A673 (cell line): ENCODE measurements at regions not wholly inside any gene's neighbourhood (a gene's known extent, or its start where the extent isn't known, plus 50 kb on each side); places are given as distances from the start of the nearest gene placed in this dataset.

ENCODE experiments used
- BruUV-seq: library from RNA; stranded (reverse); fragments of 400-500 nt; replicated peaks from 2 replicates; lab custom pipeline; 2021; lab: Mats Ljungman, UMichigan
- CTCF ChIA-PET: fragments of 300-600 bp; sonication (Branson Sonifier 250); formaldehyde crosslinking; loops from one replicate; lab custom pipeline; 2022; ENCODE audit warnings: antibody characterized with exemption; lab: Charles Lee
- POLR2A ChIA-PET: fragments of 300-600 bp; sonication (Branson Sonifier 250); formaldehyde crosslinking; loops from one replicate; lab custom pipeline; 2022; ENCODE audit warnings: antibody characterized with exemption; ENCODE audit not compliant: low non-redundant PET; lab: Charles Lee
- DNase-seq: peaks from one replicate; pipeline ENCODE4 v3.0.0-alpha.2; 2015; ENCODE audit warnings: low spot score
- H3K27ac ChIP-seq: fragments of 200-600 bp; sonication (generic); 2 replicates; pipeline ENCODE4 v1.5.1; 2016; ENCODE audit warnings: mixed run types, low read depth, mild to moderate bottlenecking, mixed read lengths, antibody characterized with exemption, low read length; ENCODE audit not compliant: poor library complexity, severe bottlenecking
- H3K27me3 ChIP-seq: fragments of 200-600 bp; sonication (generic); replicated peaks from 2 replicates; pipeline ENCODE4 v1.6.1; 2017; ENCODE audit warnings: mixed run types, low read depth, mild to moderate bottlenecking, mixed read lengths, antibody characterized with exemption, low read length; ENCODE audit not compliant: insufficient read depth, poor library complexity
- H3K36me3 ChIP-seq: fragments of 200-600 bp; sonication (generic); 2 replicates; pipeline ENCODE4 v1.6.1; 2016; ENCODE audit warnings: mixed run types, mild to moderate bottlenecking, mixed read lengths, antibody characterized with exemption, low read length; ENCODE audit not compliant: insufficient read depth, poor library complexity, severe bottlenecking
- H3K4me1 ChIP-seq: fragments of 200-600 bp; sonication (generic); 2 replicates; pipeline ENCODE4 v1.6.1; 2017; ENCODE audit warnings: mixed run types, mild to moderate bottlenecking, mixed read lengths, antibody characterized with exemption, low read length; ENCODE audit not compliant: insufficient read depth, poor library complexity, severe bottlenecking
- H3K4me3 ChIP-seq: fragments of 200-600 bp; sonication (generic); 2 replicates; pipeline ENCODE4 v1.5.1; 2016; ENCODE audit warnings: low read depth, mixed run types, mild to moderate bottlenecking, mixed read lengths, low read length; ENCODE audit not compliant: poor library complexity, severe bottlenecking
- H3K9me3 ChIP-seq: fragments of 200-600 bp; sonication (generic); 2 replicates; pipeline ENCODE4 v1.6.1; 2016; ENCODE audit warnings: mixed run types, low read depth, mild to moderate bottlenecking, mixed read lengths, antibody characterized with exemption, low read length; ENCODE audit not compliant: poor library complexity, severe bottlenecking
- EZH2 ChIP-seq: fragments of 200-600 bp; sonication (generic); IDR thresholded peaks from 2 replicates; pipeline ENCODE4 v1.6.1; 2017; ENCODE audit warnings: borderline replicate concordance, low read depth, mild to moderate bottlenecking, mixed read lengths, antibody characterized with exemption, low read length; ENCODE audit not compliant: poor library complexity, severe bottlenecking
- intact Hi-C: fragments of 100-400 bp; cut with micrococcal nuclease; formaldehyde crosslinking; loops from one replicate; pipeline ENCODE4 v1.10.0; 2022; ENCODE audit not compliant: unreplicated experiment
- TF ChIP-seq, protein P1 (sequence below): fragments of 300-800, 200-600 bp; sonication (generic); conservative IDR thresholded peaks from 2 replicates; pipeline ENCODE4 v1.5.1; 2017; ENCODE audit warnings: low read depth, mild to moderate bottlenecking, antibody characterized with exemption, low read length, moderate library complexity, mixed read lengths

GRCh38 chr5:166507810-166508425 is 1783.5 kb upstream of the WWC1 start:
- intact Hi-C loops: no loop called here
- no peak for DNase-seq
- Histone ChIP-seq H3K27ac (no peak overlapping the region), H3K27me3 (no peaks in the 10 kb centered on the region), H3K9me3 (no peaks in the 10 kb centered on the region), H3K4me1 (no peaks in the 10 kb centered on the region), H3K4me3 (no peak overlapping the region), H3K36me3 (no peaks in the 10 kb centered on the region)
- no TSS peak for BruUV-seq
- ChIA-PET CTCF (no interaction called here), POLR2A (no interaction called here)
- no peak for TF ChIP-seq EZH2
- TF ChIP-seq, protein P1, sequence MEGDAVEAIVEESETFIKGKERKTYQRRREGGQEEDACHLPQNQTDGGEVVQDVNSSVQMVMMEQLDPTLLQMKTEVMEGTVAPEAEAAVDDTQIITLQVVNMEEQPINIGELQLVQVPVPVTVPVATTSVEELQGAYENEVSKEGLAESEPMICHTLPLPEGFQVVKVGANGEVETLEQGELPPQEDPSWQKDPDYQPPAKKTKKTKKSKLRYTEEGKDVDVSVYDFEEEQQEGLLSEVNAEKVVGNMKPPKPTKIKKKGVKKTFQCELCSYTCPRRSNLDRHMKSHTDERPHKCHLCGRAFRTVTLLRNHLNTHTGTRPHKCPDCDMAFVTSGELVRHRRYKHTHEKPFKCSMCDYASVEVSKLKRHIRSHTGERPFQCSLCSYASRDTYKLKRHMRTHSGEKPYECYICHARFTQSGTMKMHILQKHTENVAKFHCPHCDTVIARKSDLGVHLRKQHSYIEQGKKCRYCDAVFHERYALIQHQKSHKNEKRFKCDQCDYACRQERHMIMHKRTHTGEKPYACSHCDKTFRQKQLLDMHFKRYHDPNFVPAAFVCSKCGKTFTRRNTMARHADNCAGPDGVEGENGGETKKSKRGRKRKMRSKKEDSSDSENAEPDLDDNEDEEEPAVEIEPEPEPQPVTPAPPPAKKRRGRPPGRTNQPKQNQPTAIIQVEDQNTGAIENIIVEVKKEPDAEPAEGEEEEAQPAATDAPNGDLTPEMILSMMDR: no peak

GRCh38 chr5:166509085-166509484 is 1782.4 kb upstream of the WWC1 start:
- Histone ChIP-seq H3K27ac (no peak overlapping the region), H3K4me3 (no peak overlapping the region), H3K9me3 (no peaks in the 10 kb centered on the region), H3K27me3 (no peaks in the 10 kb centered on the region), H3K4me1 (no peaks in the 10 kb centered on the region), H3K36me3 (no peaks in the 10 kb centered on the region)
- intact Hi-C loops: no loop called here
- ChIA-PET POLR2A (no interaction called here), CTCF (no interaction called here)
- no peak for TF ChIP-seq EZH2
- TF ChIP-seq, protein P1: no peak
- DNase-seq: peak; percentile 10
- no TSS peak for BruUV-seq

DNA sequence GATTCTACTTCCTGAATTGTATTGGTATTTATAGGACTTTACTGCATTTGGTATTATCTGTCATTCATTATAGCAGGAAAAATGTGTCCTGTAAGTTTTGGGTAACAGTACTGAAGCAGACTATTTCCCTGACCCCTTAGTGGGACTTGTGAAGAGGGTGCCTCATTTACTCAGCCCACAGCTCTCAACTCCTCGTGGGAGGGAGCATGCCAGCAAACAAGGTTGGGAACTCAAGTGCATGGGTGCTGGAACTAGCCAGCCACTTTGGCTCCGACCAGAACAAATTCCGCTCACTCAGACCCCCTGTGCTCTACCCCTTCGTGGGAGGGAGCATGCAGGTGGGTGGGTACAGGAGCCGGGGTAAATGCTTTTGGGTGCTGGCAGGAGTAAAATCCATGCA is 1773.5 kb upstream of the WWC1 start:
- no peaks in the 10 kb centered on the region for H3K4me1 ChIP-seq
- no peak overlapping the region for H3K4me3 ChIP-seq
- intact Hi-C loops: no loop called here
- TF ChIP-seq, protein P1: no peak
- no peak for TF ChIP-seq EZH2
- ChIA-PET POLR2A (no interaction called here), CTCF (no interaction called here)
- DNase-seq: no peak
- H3K27ac ChIP-seq: no peak overlapping the region
- no TSS peak for BruUV-seq
- H3K36me3 ChIP-seq: no peaks in the 10 kb centered on the region
- peaks cover 9% of the 10 kb centered on the region for H3K27me3 ChIP-seq
- no peaks in the 10 kb centered on the region for H3K9me3 ChIP-seq
